ENCODE measurements at regions not wholly inside any gene's neighbourhood (a gene's known extent, or its start where the extent isn't known, plus 50 kb on each side); places are given as distances from the start of the nearest gene placed in this dataset.

DNA sequence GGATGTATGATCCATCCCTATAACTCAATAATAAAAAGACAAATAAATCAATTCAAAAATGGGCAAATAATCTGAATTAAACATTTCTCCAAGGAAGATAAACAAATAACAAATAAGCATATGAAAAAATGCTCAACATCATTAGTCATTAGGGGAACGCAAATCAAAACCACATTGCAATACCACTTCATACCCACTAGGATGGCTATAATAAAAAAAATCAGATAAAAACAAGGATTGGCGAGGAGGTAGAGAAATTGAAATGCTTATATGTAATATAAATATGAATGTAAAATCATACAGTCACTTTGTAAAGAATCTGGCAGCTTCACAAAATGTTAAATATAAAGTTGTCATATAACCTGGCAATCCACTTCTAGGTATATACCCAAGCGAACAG is 52.3 kb upstream of the TBCA start:
- TF ChIP-seq, protein P1, sequence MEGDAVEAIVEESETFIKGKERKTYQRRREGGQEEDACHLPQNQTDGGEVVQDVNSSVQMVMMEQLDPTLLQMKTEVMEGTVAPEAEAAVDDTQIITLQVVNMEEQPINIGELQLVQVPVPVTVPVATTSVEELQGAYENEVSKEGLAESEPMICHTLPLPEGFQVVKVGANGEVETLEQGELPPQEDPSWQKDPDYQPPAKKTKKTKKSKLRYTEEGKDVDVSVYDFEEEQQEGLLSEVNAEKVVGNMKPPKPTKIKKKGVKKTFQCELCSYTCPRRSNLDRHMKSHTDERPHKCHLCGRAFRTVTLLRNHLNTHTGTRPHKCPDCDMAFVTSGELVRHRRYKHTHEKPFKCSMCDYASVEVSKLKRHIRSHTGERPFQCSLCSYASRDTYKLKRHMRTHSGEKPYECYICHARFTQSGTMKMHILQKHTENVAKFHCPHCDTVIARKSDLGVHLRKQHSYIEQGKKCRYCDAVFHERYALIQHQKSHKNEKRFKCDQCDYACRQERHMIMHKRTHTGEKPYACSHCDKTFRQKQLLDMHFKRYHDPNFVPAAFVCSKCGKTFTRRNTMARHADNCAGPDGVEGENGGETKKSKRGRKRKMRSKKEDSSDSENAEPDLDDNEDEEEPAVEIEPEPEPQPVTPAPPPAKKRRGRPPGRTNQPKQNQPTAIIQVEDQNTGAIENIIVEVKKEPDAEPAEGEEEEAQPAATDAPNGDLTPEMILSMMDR (IDR thresholded peaks at IDR 0.05), result peak in 1 of 3 experiments; percentile 24
- TF ChIP-seq POLR2A (IDR thresholded peaks at IDR 0.05), result no peak
- no peak for DNase-seq
- intact Hi-C loops (cut with DNase I; ENCODE audit: low total_unique reads), result no loop called here
- 87 to 95% methylated on average over 3 of the region's 3 CpGs for WGBS, 2 donors
- Histone ChIP-seq H3K9me3 (no peaks in the 10 kb centered on the region), H3K27me3 (no peaks in the 10 kb centered on the region), H3K27ac (no peak overlapping the region), H3K4me1 (no peaks in the 10 kb centered on the region), H3K4me3 (no peak overlapping the region), H3K36me3 (ENCODE audit: low read depth, missing control alignments) (no peaks in the 10 kb centered on the region)

Measured in testis (tissue), 2 donors.